Panc1 (cell line): ENCODE measurements at regions not wholly inside any gene's neighbourhood (a gene's known extent, or its start where the extent isn't known, plus 50 kb on each side); places are given as distances from the start of the nearest gene placed in this dataset.

Source experiments
- CTCF ChIP-seq: fragments of 450-650 bp; IDR thresholded peaks from 2 replicates; pipeline ENCODE4 v1.5.1; 2017; ENCODE audit warnings: mild to moderate bottlenecking
- REST ChIP-seq, 2 experiments: IDR thresholded peaks; 2 replicates each; pipeline ENCODE4 v1.6.1; 2011 to 2012; ENCODE audit warnings: low read depth in 2 of 2, control low read depth in 1 of 2, low read length in 1 of 2, mild to moderate bottlenecking in 1 of 2, moderate library complexity in 1 of 2; ENCODE audit not compliant: insufficient read depth in 1 of 2

GRCh38 chr1:98330224-98330623, 331.3 kb upstream of the SNX7 start:
- TF ChIP-seq CTCF (no peak), REST (IDR thresholded peaks at IDR 0.05; ENCODE audit: insufficient read depth in 1 of 2, low read depth in 2 of 2, low read length in 1 of 2) (no peak)
